ENCODE measurements at regions not wholly inside any gene's neighbourhood (a gene's known extent, or its start where the extent isn't known, plus 50 kb on each side); places are given as distances from the start of the nearest gene placed in this dataset.

DNA sequence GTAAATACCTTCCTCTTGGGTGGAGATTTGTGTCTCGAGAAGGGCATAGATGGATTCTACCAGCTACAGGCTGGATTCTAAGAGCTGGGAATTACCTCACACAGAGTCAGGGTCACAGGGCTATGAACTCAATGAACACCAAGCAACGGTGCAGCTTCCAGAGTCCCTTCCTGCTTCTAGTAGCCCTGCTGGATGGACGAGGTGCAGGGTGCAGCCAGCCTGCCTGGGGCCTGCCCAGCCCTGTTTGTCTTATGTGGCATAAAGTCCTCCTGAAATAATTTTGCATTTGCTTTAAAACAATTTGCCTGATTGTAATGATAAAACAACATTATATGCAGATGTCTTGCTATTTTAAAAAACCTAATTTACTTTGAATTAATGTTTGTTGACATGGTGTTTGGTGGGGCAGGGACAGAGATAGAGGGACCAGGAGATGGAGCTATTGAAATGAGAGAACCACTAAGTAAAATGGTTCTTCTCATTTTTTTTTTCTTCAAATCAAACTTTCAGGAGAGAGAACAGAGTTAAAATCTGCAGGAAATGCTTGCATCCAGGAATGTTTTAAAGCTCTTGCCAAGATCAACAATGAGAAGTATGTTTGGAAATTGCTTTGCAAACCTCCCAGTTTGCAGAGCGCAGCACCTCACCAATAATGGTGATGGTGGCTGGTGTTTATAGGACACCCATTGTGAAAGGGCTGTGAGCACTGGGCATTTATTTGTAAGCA is 305.4 kb upstream of the PODXL start:
- no peaks in the 10 kb centered on the region for H3K79me2 ChIP-seq (ENCODE audit: control insufficient read depth, insufficient read depth, low read length, unreplicated experiment)
- H2AFZ ChIP-seq (ENCODE audit: low read length, unreplicated experiment): no peak overlapping the region
- H3K4me1 ChIP-seq (ENCODE audit: control insufficient read depth, insufficient read depth, low read length, unreplicated experiment): peaks cover 5% of the 10 kb centered on the region
- H3K27ac ChIP-seq (ENCODE audit: low read depth, low read length): no peak overlapping the region
- H3K36me3 ChIP-seq (ENCODE audit: insufficient read depth, low read length): no peaks in the 10 kb centered on the region
- no peaks in the 10 kb centered on the region for H3K27me3 ChIP-seq (ENCODE audit: insufficient read depth, low read length)
- H3K4me3 ChIP-seq (ENCODE audit: low read depth, low read length): no peak overlapping the region

DNA sequence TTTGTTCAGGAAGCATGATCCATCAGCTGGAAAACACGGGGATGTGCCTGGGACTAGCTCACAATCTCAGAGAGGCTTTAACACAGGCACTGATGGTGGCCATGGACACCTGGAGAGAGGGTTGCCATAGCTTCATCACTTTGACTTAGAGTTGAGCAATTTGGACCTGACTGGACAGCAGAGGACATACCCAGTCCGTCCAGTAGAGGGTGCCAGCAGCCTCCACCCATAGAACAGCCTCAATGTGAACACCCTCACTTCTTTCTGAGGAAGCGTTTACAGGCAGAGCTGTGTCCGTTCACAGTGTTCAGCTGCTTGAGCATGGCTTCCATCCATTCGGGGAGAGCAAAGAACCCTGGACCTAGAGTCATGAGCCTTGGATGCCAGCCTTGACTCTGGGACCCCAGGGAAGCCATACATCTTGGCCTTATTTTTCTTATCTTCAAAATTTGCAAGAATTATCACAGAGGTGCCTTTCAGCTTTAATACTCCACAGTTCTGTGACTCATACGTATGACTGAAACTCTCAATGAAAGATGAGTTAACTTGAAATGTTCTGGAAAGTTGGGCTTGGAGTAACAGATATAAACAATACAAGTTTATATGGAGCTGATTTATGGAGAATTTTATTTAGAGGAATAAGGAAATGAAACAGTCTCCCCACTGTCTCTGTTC is 302.9 kb upstream of the PODXL start:
- H3K36me3 ChIP-seq (ENCODE audit: insufficient read depth, low read length): no peaks in the 10 kb centered on the region
- 0 out of 2 replicates have a peak overlapping the region, but pooled peaks have one; percentile 34 for H3K4me3 ChIP-seq (ENCODE audit: low read depth, low read length)
- no peaks in the 10 kb centered on the region for H3K27me3 ChIP-seq (ENCODE audit: insufficient read depth, low read length)
- peaks cover 5% of the 10 kb centered on the region for H3K4me1 ChIP-seq (ENCODE audit: control insufficient read depth, insufficient read depth, low read length, unreplicated experiment)
- no peaks in the 10 kb centered on the region for H3K79me2 ChIP-seq (ENCODE audit: control insufficient read depth, insufficient read depth, low read length, unreplicated experiment)
- no peak overlapping the region for H2AFZ ChIP-seq (ENCODE audit: low read length, unreplicated experiment)
- H3K27ac ChIP-seq (ENCODE audit: low read depth, low read length): no peak overlapping the region

DNA sequence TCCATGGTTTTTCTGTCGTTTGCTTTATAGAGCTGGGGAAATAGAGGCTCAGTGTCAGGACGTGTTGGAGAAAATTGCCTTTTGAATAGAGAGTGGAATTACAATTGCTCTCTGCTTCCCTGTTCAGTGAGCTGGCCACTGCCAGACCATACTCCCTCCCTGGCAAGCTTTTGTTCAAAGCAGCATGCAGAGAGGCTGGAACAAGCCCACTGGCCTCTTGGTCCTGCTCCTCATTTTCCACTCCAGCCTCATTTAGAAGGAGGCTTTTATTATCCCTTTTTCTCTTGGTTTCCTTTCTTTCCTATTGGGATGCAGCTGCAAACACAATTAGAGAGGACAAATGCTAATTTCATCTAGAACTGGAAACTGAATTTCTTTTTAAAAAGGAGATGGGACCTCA is 302.2 kb upstream of the PODXL start:
- H3K27ac ChIP-seq (ENCODE audit: low read depth, low read length): no peak overlapping the region

DNA sequence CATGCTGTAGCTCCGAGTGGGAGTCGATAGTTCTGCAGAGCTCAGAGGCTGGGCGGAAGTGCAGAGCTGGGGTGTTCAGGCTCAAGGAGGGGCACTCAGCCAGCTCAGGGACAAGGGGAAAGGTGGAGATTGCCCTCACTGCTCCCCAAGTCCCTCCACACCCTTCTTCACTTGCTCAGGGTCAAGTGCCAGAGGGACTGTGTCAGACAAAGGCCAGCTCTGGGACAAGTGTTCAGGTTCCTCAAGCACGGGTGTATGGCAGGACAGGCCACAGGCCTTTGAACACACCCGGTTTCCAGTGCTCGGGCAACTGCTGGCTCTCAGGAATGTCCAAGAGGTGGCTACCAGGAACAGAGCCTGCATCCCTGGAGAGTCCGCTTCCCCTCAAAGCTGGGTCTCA is 293.0 kb upstream of the PODXL start:
- Histone ChIP-seq H3K36me3 (ENCODE audit: insufficient read depth, low read length) (no peaks in the 10 kb centered on the region), H2AFZ (ENCODE audit: low read length, unreplicated experiment) (no peak overlapping the region), H3K27me3 (ENCODE audit: insufficient read depth, low read length) (peaks cover 10% of the 10 kb centered on the region), H3K27ac (ENCODE audit: low read depth, low read length) (no peak overlapping the region), H3K79me2 (ENCODE audit: control insufficient read depth, insufficient read depth, low read length, unreplicated experiment) (no peaks in the 10 kb centered on the region), H3K4me1 (ENCODE audit: control insufficient read depth, insufficient read depth, low read length, unreplicated experiment) (no peaks in the 10 kb centered on the region), H3K4me3 (ENCODE audit: low read depth, low read length) (no peak overlapping the region)

More for the DNA sequence above, 302.2 kb upstream of the PODXL start:
- Histone ChIP-seq H2AFZ (ENCODE audit: low read length, unreplicated experiment) (no peak overlapping the region), H3K36me3 (ENCODE audit: insufficient read depth, low read length) (no peaks in the 10 kb centered on the region), H3K4me1 (ENCODE audit: control insufficient read depth, insufficient read depth, low read length, unreplicated experiment) (peaks cover 5% of the 10 kb centered on the region), H3K4me3 (ENCODE audit: low read depth, low read length) (no peak overlapping the region), H3K79me2 (ENCODE audit: control insufficient read depth, insufficient read depth, low read length, unreplicated experiment) (no peaks in the 10 kb centered on the region), H3K27me3 (ENCODE audit: insufficient read depth, low read length) (no peaks in the 10 kb centered on the region)

DNA sequence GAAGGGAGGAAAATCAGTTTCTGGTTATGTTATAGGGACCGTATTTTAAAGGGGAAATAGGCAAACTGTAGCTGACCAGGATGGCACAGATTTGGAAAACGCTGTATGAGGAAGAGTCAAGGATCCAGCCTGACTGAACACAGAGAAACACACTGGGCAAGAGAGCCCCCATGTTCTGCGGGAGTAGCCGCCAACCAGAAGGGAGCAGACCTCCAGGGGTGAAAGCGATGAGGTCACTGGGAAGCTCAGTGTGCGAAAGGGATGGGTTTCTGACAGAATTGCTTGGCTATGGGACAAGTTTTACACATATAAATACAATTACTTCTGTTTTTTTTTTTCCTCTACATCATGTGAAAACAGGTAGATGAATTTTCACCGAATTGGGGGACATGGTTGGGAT is 291.6 kb upstream of the PODXL start:
- Histone ChIP-seq H3K27me3 (ENCODE audit: insufficient read depth, low read length) (peaks cover 13% of the 10 kb centered on the region), H3K4me3 (ENCODE audit: low read depth, low read length) (no peak overlapping the region), H3K36me3 (ENCODE audit: insufficient read depth, low read length) (no peaks in the 10 kb centered on the region), H3K79me2 (ENCODE audit: control insufficient read depth, insufficient read depth, low read length, unreplicated experiment) (no peaks in the 10 kb centered on the region), H3K4me1 (ENCODE audit: control insufficient read depth, insufficient read depth, low read length, unreplicated experiment) (no peaks in the 10 kb centered on the region), H3K27ac (ENCODE audit: low read depth, low read length) (no peak overlapping the region), H2AFZ (ENCODE audit: low read length, unreplicated experiment) (no peak overlapping the region)

DNA sequence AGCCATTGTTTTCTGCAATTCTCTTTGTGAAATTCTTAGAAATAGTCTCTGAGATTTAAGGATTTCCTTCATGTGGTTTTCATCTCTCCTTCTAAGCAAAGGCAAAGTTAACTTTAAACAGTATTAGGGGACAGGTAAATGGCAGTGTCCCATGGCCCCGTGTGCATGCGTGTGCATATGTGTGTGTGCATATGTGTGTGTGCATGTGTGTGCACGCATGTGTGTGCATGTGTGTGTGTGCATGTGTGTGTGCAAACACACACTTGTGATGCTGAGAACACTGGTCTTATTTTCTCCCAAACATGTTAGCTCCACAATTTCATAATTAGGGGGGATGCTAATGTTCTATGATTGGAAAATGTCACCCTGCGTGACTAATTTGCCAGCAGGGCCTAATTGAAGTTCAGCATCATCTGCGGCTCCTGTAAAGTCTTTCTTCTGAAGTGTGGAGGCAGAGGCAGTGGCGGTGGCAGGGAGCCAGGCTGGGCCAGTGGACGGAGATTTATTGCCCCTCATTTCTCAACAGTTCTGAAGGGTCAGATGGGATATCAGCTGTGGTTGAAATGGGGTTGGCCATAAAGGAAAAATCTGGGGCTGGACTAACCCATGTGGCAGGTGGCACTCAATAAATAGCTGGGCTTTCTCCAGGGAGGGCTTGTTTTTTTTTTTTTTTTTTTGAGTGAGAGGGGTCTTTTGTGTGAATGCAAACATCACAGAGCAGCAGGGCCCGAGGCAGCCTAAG is 289.3 kb upstream of the PODXL start:
- H2AFZ ChIP-seq (ENCODE audit: low read length, unreplicated experiment): no peak overlapping the region
- peaks cover 17% of the 10 kb centered on the region for H3K27me3 ChIP-seq (ENCODE audit: insufficient read depth, low read length)
- H3K4me1 ChIP-seq (ENCODE audit: control insufficient read depth, insufficient read depth, low read length, unreplicated experiment): no peaks in the 10 kb centered on the region
- H3K27ac ChIP-seq (ENCODE audit: low read depth, low read length): no peak overlapping the region
- no peaks in the 10 kb centered on the region for H3K36me3 ChIP-seq (ENCODE audit: insufficient read depth, low read length)
- H3K4me3 ChIP-seq (ENCODE audit: low read depth, low read length): no peak overlapping the region
- no peaks in the 10 kb centered on the region for H3K79me2 ChIP-seq (ENCODE audit: control insufficient read depth, insufficient read depth, low read length, unreplicated experiment)

DNA sequence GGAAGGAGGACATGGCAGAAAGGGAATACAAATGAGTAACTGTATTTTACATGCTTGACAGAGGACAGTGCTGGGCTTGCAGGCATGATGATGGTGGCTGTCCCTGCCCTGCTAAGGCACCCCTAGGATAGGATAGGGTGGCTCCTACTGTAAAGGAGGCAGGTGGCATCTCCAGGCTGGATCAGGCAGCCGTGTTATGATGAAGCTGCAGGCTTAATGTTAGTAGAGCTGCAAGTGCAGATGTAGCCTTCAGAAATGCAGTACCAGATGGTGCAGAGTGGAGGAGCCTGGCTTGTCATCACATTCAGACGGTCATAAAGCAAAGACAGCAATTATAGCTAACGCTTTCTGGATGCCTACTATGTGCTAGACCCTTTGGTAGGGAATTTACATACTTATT is 287.9 kb upstream of the PODXL start:
- H3K27ac ChIP-seq (ENCODE audit: low read depth, low read length): no peak overlapping the region
- no peaks in the 10 kb centered on the region for H3K36me3 ChIP-seq (ENCODE audit: insufficient read depth, low read length)
- no peak overlapping the region for H3K4me3 ChIP-seq (ENCODE audit: low read depth, low read length)
- H3K79me2 ChIP-seq (ENCODE audit: control insufficient read depth, insufficient read depth, low read length, unreplicated experiment): no peaks in the 10 kb centered on the region
- no peak overlapping the region for H2AFZ ChIP-seq (ENCODE audit: low read length, unreplicated experiment)
- H3K4me1 ChIP-seq (ENCODE audit: control insufficient read depth, insufficient read depth, low read length, unreplicated experiment): no peaks in the 10 kb centered on the region
- peaks cover 21% of the 10 kb centered on the region for H3K27me3 ChIP-seq (ENCODE audit: insufficient read depth, low read length)

DNA sequence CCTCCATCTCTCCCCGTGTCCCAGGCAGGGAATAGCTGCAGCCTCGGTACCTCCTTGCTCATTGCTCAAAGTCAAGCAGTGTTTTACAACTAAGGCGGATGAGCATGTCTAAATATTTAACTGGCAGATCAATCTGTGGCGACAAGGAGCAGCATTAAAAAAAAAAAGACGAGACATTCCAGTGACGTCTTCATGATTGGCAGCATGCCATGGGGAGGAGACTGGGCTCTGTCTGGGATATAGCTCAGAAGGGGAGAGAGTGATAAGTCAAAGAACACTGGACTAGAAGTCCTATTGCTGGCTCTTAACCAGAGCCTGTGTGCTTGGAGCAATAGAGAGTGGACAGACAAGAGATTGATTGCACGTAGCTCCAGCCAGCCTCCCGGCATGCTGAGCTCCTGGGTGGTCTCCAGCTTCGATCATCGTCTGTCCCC is 287.5 kb upstream of the PODXL start:
- Histone ChIP-seq H2AFZ (ENCODE audit: low read length, unreplicated experiment) (no peak overlapping the region), H3K27ac (ENCODE audit: low read depth, low read length) (no peak overlapping the region), H3K4me3 (ENCODE audit: low read depth, low read length) (no peak overlapping the region), H3K36me3 (ENCODE audit: insufficient read depth, low read length) (no peaks in the 10 kb centered on the region), H3K4me1 (ENCODE audit: control insufficient read depth, insufficient read depth, low read length, unreplicated experiment) (no peaks in the 10 kb centered on the region), H3K27me3 (ENCODE audit: insufficient read depth, low read length) (peaks cover 21% of the 10 kb centered on the region), H3K79me2 (ENCODE audit: control insufficient read depth, insufficient read depth, low read length, unreplicated experiment) (no peaks in the 10 kb centered on the region)

DNA sequence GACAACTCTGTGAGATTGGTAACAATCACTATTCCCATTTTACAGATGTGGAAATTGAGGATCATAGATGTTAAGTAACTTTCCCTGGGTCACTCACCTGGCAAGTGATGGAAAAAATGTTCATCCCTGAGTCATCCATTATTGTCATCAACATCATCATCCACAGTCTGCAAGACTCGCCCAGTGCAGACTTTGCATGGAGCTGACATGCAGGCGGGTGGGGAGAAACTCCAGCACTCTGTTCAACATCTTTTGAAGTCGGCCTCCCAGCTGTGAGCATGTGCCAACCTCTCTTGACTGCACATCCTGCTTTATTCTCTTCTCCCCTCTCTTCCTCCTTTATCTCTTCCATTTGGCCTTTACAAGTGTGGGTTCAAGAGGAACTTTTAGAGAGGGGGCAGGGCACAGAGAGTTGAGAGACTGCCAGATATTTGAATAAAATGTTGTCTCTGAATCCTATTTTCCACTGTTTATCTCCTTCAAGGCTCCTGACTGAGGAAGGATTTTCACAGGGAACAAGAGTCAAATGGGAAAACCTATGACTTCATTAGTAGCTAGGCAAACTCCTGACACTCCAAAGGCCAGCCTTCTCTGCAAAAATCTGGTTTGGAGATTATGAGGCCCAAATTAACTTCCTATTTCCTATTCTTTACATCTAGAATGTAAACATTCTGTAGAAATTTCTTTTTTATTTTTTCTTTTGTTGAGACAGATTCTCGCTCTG is 283.7 kb upstream of the PODXL start:
- no peak overlapping the region for H3K27ac ChIP-seq (ENCODE audit: low read depth, low read length)

DNA sequence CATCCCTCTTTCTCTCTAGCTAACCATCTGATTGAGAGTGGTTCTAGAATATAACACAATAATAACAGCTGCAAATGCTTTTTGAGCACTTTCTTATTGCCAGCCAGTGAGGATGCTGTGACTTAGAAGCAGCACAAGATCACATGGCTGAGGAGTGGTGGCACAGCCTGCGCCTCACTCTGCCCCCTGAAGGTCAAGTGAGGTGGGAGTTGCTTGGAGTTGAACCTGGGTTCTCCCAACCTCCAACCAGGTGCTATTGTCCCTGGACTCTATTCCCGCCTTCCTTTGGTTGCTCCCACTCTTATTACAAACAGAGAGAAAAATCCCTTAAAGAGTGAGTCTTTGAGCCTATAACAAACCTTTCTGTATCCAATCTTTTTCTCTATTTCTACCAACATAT is 280.3 kb upstream of the PODXL start:
- Histone ChIP-seq H3K79me2 (ENCODE audit: control insufficient read depth, insufficient read depth, low read length, unreplicated experiment) (no peaks in the 10 kb centered on the region), H3K4me3 (ENCODE audit: low read depth, low read length) (no peak overlapping the region), H3K36me3 (ENCODE audit: insufficient read depth, low read length) (no peaks in the 10 kb centered on the region), H3K27ac (ENCODE audit: low read depth, low read length) (no peak overlapping the region), H3K4me1 (ENCODE audit: control insufficient read depth, insufficient read depth, low read length, unreplicated experiment) (no peaks in the 10 kb centered on the region), H2AFZ (ENCODE audit: low read length, unreplicated experiment) (no peak overlapping the region), H3K27me3 (ENCODE audit: insufficient read depth, low read length) (peaks cover 16% of the 10 kb centered on the region)

More for the DNA sequence above, 283.7 kb upstream of the PODXL start:
- no peak overlapping the region for H2AFZ ChIP-seq (ENCODE audit: low read length, unreplicated experiment)
- H3K4me3 ChIP-seq (ENCODE audit: low read depth, low read length): no peak overlapping the region
- peaks cover 22% of the 10 kb centered on the region for H3K27me3 ChIP-seq (ENCODE audit: insufficient read depth, low read length)
- no peaks in the 10 kb centered on the region for H3K36me3 ChIP-seq (ENCODE audit: insufficient read depth, low read length)
- H3K79me2 ChIP-seq (ENCODE audit: control insufficient read depth, insufficient read depth, low read length, unreplicated experiment): no peaks in the 10 kb centered on the region
- H3K4me1 ChIP-seq (ENCODE audit: control insufficient read depth, insufficient read depth, low read length, unreplicated experiment): no peaks in the 10 kb centered on the region

Data from ACC112 (cell line).